ENCODE measurements at regions not wholly inside any gene's neighbourhood (a gene's known extent, or its start where the extent isn't known, plus 50 kb on each side); places are given as distances from the start of the nearest gene placed in this dataset.
"Not testable (repeated sequence)": the region's sequence is repeated elsewhere in the genome, so short reads cannot be mapped to it uniquely, and the experiment has no call there.

DNA sequence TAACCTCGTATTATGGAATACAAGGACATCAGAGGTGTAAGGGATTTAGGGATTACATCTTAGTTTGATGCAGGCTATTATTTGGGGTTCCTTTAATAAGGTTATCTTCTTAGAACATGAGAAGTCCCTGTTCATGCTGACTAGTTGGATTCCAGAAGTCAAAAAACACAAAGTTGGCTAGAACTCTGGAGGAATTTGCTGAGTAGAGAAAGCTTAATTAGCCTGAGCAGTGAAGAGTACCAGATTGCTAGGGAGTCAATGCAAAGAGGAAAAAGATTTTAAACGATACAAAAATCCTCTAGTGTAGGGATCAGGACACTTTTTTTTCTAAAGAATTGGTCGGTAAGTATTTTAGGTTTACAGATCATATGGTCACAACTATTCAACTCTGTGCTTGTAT is 1872.5 kb upstream of the C9orf72 start:
- H3K4me3 ChIP-seq (ENCODE audit: low read depth, low read length): no peak overlapping the region
- TF ChIP-seq, protein P1, sequence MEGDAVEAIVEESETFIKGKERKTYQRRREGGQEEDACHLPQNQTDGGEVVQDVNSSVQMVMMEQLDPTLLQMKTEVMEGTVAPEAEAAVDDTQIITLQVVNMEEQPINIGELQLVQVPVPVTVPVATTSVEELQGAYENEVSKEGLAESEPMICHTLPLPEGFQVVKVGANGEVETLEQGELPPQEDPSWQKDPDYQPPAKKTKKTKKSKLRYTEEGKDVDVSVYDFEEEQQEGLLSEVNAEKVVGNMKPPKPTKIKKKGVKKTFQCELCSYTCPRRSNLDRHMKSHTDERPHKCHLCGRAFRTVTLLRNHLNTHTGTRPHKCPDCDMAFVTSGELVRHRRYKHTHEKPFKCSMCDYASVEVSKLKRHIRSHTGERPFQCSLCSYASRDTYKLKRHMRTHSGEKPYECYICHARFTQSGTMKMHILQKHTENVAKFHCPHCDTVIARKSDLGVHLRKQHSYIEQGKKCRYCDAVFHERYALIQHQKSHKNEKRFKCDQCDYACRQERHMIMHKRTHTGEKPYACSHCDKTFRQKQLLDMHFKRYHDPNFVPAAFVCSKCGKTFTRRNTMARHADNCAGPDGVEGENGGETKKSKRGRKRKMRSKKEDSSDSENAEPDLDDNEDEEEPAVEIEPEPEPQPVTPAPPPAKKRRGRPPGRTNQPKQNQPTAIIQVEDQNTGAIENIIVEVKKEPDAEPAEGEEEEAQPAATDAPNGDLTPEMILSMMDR (IDR thresholded peaks at IDR 0.05; ENCODE audit: low read depth, low read length): no peak

DNA sequence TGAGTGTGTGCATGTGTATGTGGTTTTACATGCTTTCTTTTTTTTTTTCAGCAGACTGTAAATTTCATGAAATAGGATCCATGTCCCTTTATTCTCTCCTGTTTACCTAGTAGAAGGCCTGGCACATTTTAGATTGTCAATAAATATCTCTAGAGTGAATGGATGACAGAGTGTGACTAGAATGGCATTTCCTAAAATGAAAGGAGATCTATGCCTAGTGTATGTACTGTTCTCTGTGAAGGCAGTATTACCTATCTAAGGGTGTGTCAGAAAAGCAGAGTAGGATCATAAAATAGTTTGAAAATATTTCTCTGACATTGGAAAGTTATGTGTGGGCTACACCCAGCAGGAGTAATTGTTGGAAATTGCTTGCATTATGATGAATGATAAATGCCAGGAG is 1876.0 kb upstream of the C9orf72 start:
- TF ChIP-seq, protein P1 (IDR thresholded peaks at IDR 0.05; ENCODE audit: low read depth, low read length): no peak
- no peak overlapping the region for H3K4me3 ChIP-seq (ENCODE audit: low read depth, low read length)

DNA sequence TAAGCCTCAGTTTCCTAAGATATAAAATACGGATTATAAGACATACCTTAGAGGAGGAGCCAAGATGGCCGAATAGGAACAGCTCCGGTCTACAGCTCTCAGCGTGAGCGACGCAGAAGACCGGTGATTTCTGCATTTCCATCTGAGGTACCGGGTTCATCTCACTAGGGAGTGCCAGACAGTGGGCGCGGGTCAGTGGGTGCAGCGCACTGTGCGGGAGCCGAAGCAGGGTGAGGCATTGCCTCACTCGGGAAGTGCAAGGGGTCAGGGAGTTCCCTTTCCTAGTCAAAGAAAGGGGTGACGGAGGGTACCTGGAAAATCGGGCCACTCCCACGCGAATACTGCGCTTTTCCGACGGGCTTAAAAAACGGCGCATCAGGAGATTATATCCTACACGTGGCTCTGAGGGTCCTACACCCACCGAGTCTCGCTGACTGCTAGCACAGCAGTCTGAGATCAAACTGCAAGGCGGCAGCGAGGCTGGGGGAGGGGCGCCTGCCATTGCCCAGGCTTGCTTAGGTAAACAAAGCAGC is 1877.1 kb upstream of the C9orf72 start:
- not testable (repeated sequence) for H3K4me3 ChIP-seq (ENCODE audit: low read depth, low read length)

DNA sequence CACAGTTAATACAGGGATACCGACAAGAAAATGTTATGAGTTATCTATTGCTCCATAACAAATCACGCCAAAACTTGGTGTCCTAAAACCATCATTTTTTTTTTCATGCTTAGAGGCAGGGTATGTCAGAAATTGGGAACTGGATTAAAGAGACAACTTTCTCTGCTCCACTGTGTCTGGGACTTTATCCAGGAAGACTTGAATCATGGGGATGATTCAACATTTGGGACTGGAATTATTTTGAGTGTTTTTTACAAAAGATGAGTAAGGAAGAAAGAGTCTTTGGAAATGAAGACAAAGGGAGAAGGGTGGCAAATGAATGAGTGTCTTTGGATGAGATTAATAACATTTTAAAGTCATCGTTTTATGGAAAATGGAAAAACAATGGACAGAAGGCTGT is 1883.7 kb upstream of the C9orf72 start:
- no peak overlapping the region for H3K4me3 ChIP-seq (ENCODE audit: low read depth, low read length)
- TF ChIP-seq, protein P1 (IDR thresholded peaks at IDR 0.05; ENCODE audit: low read depth, low read length): no peak

DNA sequence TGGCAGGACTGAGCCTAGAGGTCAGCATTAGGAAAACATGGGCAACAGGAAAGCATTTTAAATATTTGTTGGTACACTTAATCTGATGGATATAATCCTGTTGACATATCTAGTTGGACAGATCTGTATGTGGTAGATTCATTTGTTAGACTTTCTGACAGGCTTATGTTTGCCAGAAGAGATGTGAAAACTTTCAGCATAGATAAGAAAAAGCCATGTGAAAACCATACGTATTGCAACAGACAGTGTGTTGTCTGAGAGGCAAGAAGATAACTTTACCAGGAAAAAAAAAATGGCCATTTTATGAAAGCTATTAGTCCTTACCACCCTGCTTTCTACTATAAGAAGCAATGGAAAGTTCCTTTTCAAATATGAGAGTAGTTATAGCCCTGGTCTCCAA is 1902.2 kb upstream of the C9orf72 start:
- TF ChIP-seq, protein P1 (IDR thresholded peaks at IDR 0.05; ENCODE audit: low read depth, low read length): no peak
- H3K4me3 ChIP-seq (ENCODE audit: low read depth, low read length): no peak overlapping the region

DNA sequence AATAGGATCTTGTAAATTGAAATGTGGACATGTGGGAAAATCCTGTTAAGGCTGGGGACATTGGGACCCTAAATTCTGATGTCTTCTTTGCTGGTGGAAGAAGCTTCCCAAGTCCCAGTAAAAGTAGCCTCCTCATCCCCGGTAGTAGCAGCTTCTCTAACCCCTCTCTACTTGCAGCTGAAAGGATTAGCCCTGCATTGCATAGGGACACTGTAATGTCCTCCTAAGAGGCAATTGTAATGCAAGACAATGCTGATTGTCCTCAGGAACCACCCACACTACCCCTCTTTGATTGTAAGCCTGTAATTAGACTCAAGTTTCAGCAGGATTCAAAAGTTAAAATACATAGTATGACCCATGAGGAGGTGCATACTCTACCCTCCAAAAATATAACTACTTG is 1938.4 kb upstream of the C9orf72 start:
- H3K4me3 ChIP-seq (ENCODE audit: low read depth, low read length): no peak overlapping the region
- TF ChIP-seq, protein P1 (IDR thresholded peaks at IDR 0.05; ENCODE audit: low read depth, low read length): no peak

DNA sequence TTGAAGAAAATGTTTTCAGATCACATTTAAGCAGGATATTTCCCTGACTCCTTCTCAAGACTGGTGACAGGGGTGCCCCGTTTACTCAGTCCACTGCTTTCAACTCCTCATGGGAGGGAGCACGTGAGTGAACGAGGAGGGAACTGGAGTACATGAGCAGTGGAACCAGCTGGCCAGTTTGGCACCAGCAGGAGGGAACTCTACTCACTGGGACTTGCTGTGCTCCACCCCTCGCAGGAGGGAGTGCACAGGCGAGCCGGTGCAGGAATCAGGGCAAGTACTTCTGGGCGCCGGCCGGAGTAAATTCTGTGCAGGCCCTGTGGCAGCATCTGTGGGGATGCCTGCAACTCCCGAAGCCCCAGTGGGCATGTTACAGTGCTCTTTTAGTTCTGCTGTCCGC is 1941.1 kb upstream of the C9orf72 start:
- TF ChIP-seq, protein P1 (IDR thresholded peaks at IDR 0.05; ENCODE audit: low read depth, low read length): no peak
- no peak overlapping the region for H3K4me3 ChIP-seq (ENCODE audit: low read depth, low read length)

DNA sequence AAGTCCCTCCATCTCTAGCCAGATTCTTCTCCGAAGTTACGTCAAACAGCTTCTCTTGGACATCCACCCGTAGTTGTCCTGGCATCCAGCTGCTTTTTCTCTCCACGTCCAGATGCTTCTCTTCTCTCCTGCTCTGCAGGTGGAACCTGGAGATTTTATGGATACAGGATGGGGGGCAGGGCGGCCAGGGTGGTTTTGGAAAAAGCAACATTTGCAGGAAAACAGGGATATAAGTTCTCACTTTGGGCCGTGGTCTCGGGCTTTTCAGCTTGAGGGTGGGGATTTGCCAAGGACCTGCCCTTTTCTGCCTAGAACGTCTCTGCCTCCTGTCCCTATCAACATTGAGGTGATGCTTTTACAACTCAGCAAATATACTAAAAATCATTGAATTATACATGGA is 1941.6 kb upstream of the C9orf72 start:
- H3K4me3 ChIP-seq (ENCODE audit: low read depth, low read length): no peak overlapping the region
- TF ChIP-seq, protein P1 (IDR thresholded peaks at IDR 0.05; ENCODE audit: low read depth, low read length): no peak

Measured in WI38 (cell line).